Iris pigment epithelial cell (primary cell): ENCODE measurements at regions not wholly inside any gene's neighbourhood (a gene's known extent, or its start where the extent isn't known, plus 50 kb on each side); places are given as distances from the start of the nearest gene placed in this dataset.

Source experiments
- DNase-seq: peaks from one replicate; pipeline ENCODE4 v3.0.0-alpha.2; 2011; ENCODE audit warnings: low read depth

DNA sequence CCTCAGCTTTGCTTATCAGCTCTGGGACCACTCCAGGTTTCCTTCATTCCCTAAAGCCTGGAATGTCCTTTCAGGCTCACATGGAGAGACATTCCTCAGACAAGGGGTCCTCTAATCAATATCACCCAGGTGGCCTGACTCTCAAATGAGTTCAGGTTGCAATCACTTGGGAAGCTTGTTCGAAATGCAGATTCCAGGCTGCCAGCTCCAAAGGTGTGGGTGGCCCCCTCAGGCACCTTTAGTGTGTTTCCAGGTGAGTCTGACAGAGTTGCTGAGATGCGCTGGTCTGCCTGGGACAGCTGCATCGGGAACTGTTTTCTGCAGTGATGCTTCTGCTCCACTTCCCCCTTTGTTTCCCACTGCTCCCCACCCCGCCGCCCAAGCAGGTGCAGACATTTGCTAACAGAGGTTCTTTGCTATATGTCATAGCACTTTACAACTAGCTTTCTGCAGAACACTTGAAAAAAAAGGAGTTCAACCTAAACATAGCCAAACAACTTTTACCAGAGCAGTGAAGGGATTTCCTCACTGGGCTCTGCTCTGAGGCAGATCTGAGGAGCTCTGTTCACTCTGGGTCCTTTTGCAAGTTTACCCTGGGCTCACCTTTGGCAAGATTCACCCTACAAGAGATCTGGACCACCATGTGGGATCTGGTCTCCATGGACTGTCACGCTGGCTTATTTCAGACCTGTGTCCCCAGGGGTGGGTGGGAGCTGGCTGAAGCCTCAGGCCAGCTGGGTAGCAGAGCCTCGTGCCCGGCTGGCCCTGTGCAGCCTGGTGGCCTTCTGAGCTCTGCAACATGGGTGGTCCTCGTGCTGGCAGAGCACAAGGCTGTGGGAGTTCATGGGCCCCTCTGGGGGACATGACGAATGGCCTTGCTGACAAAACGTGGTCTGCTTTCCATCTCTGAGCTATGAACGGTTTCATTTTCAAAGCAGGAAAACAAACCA is 539.6 kb downstream of the CCDC171 start:
- DNase-seq: no peak

DNA sequence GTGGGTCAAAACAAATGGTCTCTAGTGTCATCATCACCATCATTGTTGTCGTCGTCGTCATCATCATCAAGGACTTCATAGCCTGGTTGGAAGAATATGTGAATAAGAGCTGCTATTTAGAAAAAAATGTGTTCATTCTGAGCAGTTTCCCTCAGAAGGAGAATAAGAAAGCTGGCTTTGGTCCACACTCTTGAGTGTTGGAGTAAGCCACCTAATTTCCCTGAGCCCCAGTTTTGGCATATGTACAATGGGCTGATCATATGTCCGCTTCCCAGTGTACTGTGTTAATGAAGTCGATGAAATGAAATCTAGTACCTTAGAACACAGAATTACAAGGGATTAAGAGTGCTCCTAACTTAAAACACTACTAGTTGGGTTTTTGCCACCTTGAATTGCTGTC is 545.5 kb downstream of the CCDC171 start:
- DNase-seq: no peak

- no peak for DNase-seq
Measured at GRCh38 chr9:16099732-16100536, 547.1 kb downstream of the CCDC171 start.

- peak; percentile 95 for DNase-seq
Measured at GRCh38 chr9:16100537-16101091, 547.8 kb downstream of the CCDC171 start.

- no peak for DNase-seq
Measured at GRCh38 chr9:16102154-16102553, 549.3 kb downstream of the CCDC171 start.

GRCh38 chr9:16103620-16104397 is 551.0 kb downstream of the CCDC171 start:
- DNase-seq: peak; percentile 95

DNA sequence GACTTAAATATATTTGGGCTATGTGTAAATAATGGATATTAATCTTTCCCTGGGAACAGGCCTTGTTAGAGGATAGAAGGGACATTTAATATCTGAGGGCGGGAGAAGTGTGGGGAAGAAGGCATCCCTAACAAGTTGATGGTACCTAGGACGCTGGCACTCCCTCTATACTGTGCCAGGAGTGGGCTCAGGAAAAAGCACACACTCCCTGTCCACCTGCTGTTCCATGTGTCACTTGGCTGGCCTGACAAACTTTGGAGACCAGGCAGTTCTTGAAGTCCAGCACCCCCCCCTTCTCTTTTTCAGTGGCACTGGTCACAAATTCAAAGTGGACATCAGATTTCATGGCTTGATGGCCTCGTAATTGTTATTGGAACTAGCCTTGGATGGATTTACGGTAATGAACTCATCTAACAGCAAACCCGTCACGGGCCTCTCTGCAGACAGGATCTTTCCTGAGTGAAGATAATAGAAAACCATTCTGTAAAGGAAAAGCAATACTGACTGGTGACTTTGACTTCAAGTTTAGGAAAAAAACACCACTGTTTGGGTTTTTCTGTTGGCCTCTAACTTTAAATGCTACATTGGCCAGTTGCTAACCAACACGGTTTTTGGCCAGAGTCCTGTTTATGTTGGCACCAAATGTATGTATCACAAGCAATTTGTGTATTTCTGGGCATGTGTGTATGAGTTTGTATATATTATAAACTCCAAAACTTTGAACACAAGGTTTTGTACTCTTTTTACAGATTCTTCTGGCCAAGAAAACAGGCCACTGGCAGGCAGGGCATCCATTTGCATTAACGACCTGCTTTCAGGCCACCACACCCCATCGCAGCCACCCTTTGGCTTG is 552.6 kb downstream of the CCDC171 start:
- DNase-seq: peak; percentile 61

GRCh38 chr9:16106021-16106571 is 553.3 kb downstream of the CCDC171 start:
- no peak for DNase-seq

- no peak for DNase-seq
Measured at GRCh38 chr9:16112116-16112515, 559.3 kb downstream of the CCDC171 start.

- no peak for DNase-seq
Measured at GRCh38 chr9:16115994-16116393, 563.2 kb downstream of the CCDC171 start.

DNA sequence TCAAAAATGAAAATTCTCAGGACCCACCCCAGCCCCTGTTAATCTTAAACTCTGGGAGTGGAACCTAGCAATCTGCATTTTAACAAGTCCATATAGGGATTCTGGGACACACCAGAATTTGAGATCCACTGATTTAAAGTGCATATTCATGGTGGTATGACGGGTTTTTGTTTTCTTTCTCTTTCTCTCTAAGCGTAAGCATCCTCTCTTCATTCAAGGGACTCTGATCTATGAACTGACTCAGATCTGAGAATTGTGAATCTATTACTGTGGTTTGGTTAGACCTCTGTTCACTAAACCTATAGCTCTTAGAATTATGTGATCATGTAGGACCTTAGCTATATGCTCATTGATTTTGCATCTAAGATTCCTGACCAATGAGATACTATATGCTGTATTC is 565.2 kb downstream of the CCDC171 start:
- DNase-seq: no peak

DNA sequence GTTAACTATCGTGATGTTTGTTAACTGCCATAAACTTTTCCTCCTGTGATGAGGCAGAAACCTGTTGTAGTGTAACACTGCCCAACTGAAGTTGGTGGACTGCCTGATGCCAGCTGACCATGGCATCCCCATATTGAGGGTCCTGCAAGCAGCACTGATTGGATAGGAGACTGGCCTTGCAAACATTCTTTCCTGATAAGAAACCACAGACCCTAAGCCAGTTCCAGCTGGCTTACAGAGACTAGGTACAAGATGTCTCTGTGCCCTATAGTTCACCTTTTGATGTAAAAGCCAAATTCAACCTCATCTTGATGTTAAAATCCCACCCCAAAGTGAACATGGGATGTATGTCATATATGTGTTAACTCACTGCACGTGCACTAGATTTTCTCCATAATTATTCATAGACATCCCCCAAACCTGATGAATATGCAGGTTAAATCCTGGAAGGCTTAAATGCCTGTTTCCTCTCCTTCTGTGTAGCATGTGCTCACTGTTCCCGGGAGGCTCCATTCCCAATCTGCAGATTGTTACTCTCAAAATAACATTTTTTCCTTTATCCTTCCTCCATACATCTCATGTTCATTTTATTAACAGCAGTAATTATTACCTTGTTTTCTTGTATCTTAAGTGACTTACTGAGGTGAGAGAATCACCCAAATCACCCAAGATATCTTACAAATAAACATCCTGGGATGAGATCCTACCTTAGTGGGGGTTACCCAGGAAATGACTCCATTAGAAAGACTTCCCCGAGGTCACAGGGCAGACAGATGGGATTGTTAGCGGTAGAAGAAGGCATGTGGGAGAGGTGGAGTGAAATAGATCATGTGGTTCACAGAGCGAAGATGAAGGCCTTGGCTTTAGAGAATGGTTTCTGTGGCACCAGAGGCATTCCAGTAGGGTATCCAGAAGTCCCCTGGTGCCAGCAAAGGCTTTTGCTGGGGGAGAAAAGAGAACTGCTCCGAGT is 566.7 kb downstream of the CCDC171 start:
- DNase-seq: peak; percentile 96

GRCh38 chr9:16120231-16120641 is 567.4 kb downstream of the CCDC171 start:
- DNase-seq: peak; percentile 85

DNA sequence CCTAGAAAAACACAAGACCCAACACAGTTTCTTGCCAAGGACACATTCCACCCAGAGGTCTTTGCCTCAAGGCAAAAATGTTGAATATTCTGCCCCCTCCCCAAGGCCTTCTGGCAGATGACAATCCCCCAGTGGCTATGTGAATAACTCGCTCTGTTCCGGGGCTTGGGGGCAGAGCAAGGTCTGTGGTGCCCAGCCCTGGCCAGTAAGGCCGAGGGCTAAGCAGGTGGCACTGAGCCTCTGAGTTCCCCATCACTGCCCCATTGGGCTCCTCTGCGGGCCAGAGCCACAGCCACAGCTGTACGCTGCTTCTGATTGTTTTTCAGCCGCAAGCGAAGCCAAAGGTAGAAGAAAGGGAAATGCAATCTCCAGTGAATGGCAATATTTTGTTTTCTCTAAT is 567.9 kb downstream of the CCDC171 start:
- DNase-seq: no peak

GRCh38 chr9:16121168-16121567 is 568.3 kb downstream of the CCDC171 start:
- no peak for DNase-seq

GRCh38 chr9:16121601-16122286 is 568.9 kb downstream of the CCDC171 start:
- peak; percentile 75 for DNase-seq

- peak; percentile 68 for DNase-seq
Measured at GRCh38 chr9:16125629-16126028, 572.8 kb downstream of the CCDC171 start.

DNA sequence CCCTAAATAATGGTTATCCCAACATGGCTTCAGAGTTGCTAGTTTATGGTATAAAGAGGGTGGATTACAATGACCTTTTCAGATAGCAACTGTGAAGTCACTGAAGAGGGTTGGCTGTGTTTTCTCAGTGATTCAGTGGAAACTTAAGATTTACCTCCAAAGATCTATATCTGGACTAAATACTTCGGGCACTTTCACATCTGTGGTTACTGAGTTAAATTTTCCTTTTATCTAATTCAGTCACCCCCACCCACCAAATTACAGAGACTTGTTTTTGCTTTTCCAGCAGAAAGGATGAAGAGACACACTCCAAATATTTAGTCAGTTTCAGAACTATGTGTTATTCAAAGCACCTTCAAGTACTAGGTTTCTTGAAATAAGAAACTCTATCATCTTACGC is 573.2 kb downstream of the CCDC171 start:
- DNase-seq: peak; percentile 74

- DNase-seq: no peak
Measured at GRCh38 chr9:16128003-16128402, 575.2 kb downstream of the CCDC171 start.
